T-helper 2 cell (primary cell): ENCODE measurements at regions not wholly inside any gene's neighbourhood (a gene's known extent, or its start where the extent isn't known, plus 50 kb on each side); places are given as distances from the start of the nearest gene placed in this dataset.

Experiments used
- DNase-seq, 5 experiments: peaks; one replicate each; pipeline versions ENCODE4 v3.0.0 to v3.0.0-alpha.2; 2012 to 2022

- DNase-seq = no peak
Observed at GRCh38 chr1:168920456-168921094, 185.9 kb upstream of the ATP1B1 start.

- no peak for DNase-seq
Observed at GRCh38 chr1:168921629-168922028, 184.9 kb upstream of the ATP1B1 start.

- DNase-seq = no peak
Observed at GRCh38 chr1:168923521-168924136, 182.9 kb upstream of the ATP1B1 start.

GRCh38 chr1:168924976-168925375, 181.5 kb upstream of the ATP1B1 start:
- no peak for DNase-seq

GRCh38 chr1:168926236-168926635, 180.3 kb upstream of the ATP1B1 start:
- DNase-seq = no peak

GRCh38 chr1:168932539-168932938, 174.0 kb upstream of the ATP1B1 start:
- no peak for DNase-seq

- DNase-seq = no peak
Observed at GRCh38 chr1:168933141-168933805, 173.2 kb upstream of the ATP1B1 start.

- DNase-seq = no peak
Observed at GRCh38 chr1:168939110-168939946, 167.2 kb upstream of the ATP1B1 start.

- DNase-seq = no peak
Observed at GRCh38 chr1:168939947-168940223, 166.6 kb upstream of the ATP1B1 start.

GRCh38 chr1:168941640-168942039, 164.8 kb upstream of the ATP1B1 start:
- no peak for DNase-seq

GRCh38 chr1:168942165-168942564, 164.3 kb upstream of the ATP1B1 start:
- no peak for DNase-seq

GRCh38 chr1:168945870-168946269, 160.6 kb upstream of the ATP1B1 start:
- no peak for DNase-seq

- no peak for DNase-seq
Observed at GRCh38 chr1:168947041-168947440, 159.4 kb upstream of the ATP1B1 start.

GRCh38 chr1:168949672-168950071, 156.8 kb upstream of the ATP1B1 start:
- DNase-seq = no peak

GRCh38 chr1:168957818-168958217, 148.7 kb upstream of the ATP1B1 start:
- DNase-seq = no peak

- no peak for DNase-seq
Observed at GRCh38 chr1:168958562-168959289, 147.8 kb upstream of the ATP1B1 start.

GRCh38 chr1:168959382-168959781, 147.1 kb upstream of the ATP1B1 start:
- DNase-seq = no peak

- no peak for DNase-seq
Observed at GRCh38 chr1:168960114-168960513, 146.4 kb upstream of the ATP1B1 start.

- no peak for DNase-seq
Observed at GRCh38 chr1:168960595-168960994, 145.9 kb upstream of the ATP1B1 start.

- DNase-seq = no peak
Observed at GRCh38 chr1:168963601-168964000, 142.9 kb upstream of the ATP1B1 start.

GRCh38 chr1:168964478-168964877, 142.0 kb upstream of the ATP1B1 start:
- no peak for DNase-seq

GRCh38 chr1:168966217-168966616, 140.3 kb upstream of the ATP1B1 start:
- no peak for DNase-seq

GRCh38 chr1:168966636-168967035, 139.9 kb upstream of the ATP1B1 start:
- DNase-seq = no peak
